Epithelial cell of esophagus (primary cell): ENCODE measurements at regions not wholly inside any gene's neighbourhood (a gene's known extent, or its start where the extent isn't known, plus 50 kb on each side); places are given as distances from the start of the nearest gene placed in this dataset.
A peak's percentile ranks its signal among the peaks of the same experiment; 100 is the strongest.

Experiments used
- DNase-seq: peaks from one replicate; pipeline ENCODE4 v3.0.0; 2010; ENCODE audit warnings: low read depth
- H3K4me3 ChIP-seq: 2 replicates; pipeline ENCODE4 v1.5.1; 2011; ENCODE audit warnings: mild to moderate bottlenecking, low read length, control low read depth
- TF ChIP-seq, protein P1 (sequence below): IDR thresholded peaks from 2 replicates; pipeline ENCODE4 v1.5.1; 2011; ENCODE audit warnings: low read depth, mild to moderate bottlenecking, low read length, control low read depth, inconsistent platforms; ENCODE audit not compliant: insufficient read depth; ENCODE audit errors: missing control alignments

- TF ChIP-seq, protein P1, sequence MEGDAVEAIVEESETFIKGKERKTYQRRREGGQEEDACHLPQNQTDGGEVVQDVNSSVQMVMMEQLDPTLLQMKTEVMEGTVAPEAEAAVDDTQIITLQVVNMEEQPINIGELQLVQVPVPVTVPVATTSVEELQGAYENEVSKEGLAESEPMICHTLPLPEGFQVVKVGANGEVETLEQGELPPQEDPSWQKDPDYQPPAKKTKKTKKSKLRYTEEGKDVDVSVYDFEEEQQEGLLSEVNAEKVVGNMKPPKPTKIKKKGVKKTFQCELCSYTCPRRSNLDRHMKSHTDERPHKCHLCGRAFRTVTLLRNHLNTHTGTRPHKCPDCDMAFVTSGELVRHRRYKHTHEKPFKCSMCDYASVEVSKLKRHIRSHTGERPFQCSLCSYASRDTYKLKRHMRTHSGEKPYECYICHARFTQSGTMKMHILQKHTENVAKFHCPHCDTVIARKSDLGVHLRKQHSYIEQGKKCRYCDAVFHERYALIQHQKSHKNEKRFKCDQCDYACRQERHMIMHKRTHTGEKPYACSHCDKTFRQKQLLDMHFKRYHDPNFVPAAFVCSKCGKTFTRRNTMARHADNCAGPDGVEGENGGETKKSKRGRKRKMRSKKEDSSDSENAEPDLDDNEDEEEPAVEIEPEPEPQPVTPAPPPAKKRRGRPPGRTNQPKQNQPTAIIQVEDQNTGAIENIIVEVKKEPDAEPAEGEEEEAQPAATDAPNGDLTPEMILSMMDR, result no peak
- no peak for DNase-seq
- no peak overlapping the region for H3K4me3 ChIP-seq
Observed at GRCh38 chr7:54345746-54346145, 196.4 kb upstream of the VSTM2A start.

DNA sequence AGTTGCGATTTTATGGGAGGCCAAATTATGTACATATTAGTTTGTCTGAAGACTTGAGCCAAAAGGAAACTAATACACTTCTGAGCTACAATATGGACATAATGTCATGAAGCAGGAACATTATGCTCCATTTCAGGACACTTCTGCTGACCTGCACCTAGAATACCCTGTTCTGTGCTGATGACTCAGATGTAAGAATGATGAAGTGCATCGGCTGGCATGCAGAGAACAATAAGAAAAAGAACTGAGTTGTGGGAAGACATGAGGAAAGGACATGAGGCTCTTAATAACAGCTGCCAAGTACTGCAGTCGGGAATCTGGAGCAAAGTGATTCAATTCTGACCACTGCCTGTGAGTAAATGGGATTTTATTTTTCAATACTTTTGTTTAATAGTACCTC, 192.9 kb upstream of the VSTM2A start:
- TF ChIP-seq, protein P1, result no peak
- peak; percentile 87 for DNase-seq
- H3K4me3 ChIP-seq, result no peak overlapping the region

DNA sequence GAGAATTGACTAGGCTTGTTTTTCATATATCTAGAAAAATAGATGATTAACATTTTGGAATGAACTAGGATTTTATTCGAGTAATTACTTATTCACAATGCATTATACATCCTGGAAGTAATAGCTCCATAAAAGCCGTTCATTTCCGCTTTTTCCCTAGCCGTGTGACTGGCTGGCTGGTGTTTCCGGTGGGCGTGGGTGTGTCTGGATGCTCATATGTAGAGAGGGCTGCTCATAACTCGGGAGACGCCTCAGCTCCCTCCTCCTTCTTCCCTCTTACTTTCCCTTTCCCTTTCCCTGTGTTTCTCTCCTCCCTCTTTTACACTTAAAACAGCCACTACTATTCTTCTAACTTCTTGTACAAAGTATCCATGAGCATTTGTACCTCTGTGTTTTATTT, 187.7 kb upstream of the VSTM2A start:
- TF ChIP-seq, protein P1, result no peak
- H3K4me3 ChIP-seq, result no peak overlapping the region
- DNase-seq, result no peak

GRCh38 chr7:54355842-54356241, 186.3 kb upstream of the VSTM2A start:
- TF ChIP-seq, protein P1, result no peak
- DNase-seq, result no peak
- H3K4me3 ChIP-seq, result no peak overlapping the region

GRCh38 chr7:54360075-54360840, 181.9 kb upstream of the VSTM2A start:
- H3K4me3 ChIP-seq, result no peak overlapping the region
- TF ChIP-seq, protein P1, result no peak
- DNase-seq, result no peak

DNA sequence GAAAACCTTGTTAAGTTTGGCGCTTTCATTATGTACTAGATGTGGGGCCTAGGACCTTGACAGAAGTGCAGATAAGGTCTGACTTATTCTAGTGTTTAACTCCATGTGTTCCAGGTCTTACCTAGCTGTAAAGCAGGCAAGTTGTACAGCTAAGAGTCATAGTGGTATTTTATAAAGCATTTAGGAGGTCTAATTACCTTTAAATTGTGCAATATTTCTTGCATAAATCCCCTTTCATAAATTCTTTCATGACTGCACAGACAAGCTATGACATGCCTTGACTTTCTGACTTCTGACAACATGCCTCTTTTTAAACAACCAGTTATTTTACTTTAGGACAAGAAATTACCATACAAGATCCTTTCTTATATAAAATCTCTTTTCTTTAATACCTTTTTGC, 151.6 kb upstream of the VSTM2A start:
- TF ChIP-seq, protein P1, result no peak
- peak; percentile 91 for DNase-seq
- no peak overlapping the region for H3K4me3 ChIP-seq

DNA sequence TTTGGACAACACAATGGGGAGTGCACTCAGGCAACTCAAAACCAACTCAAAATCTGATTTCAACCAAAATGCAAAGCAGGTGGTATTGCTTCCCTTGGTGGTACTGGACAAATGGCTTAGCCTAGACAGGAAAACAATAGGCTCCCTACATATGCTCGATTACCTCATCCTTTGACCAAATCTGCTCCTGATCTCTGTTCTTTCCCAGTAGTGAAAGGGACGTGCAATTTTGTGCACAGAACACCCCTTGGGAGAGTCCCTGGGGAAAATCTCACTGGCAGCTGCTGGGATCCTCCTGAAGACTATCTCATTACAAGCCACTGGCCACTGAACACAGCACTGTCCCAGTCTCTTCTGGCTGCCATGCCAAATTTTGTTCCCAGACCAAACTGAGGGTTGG, 149.2 kb upstream of the VSTM2A start:
- H3K4me3 ChIP-seq, result no peak overlapping the region
- TF ChIP-seq, protein P1, result no peak
- DNase-seq, result no peak
